ENCODE measurements at regions not wholly inside any gene's neighbourhood (a gene's known extent, or its start where the extent isn't known, plus 50 kb on each side); places are given as distances from the start of the nearest gene placed in this dataset.
"Not testable (repeated sequence)": the region's sequence is repeated elsewhere in the genome, so short reads cannot be mapped to it uniquely, and the experiment has no call there.

GRCh38 chr5:104033186-104033585 lies 470.6 kb upstream of the NUDT12 start:
- H3K27ac Mint-ChIP-seq, H3K9me3 Mint-ChIP-seq, ATAC-seq, H3K4me1 Mint-ChIP-seq, DNase-seq, H3K27me3 Mint-ChIP-seq, H3K4me3 Mint-ChIP-seq, POLR2A ChIA-PET, H3K36me3 Mint-ChIP-seq: not testable (repeated sequence)

- Mint-ChIP-seq H3K4me1 (no peaks in the 10 kb centered on the region), H3K36me3 (no peaks in the 10 kb centered on the region), H3K4me3 (no peak overlapping the region), H3K9me3 (peaks cover 0 to 27% (median 5%) of the 10 kb centered on the region in 9 donors), H3K27me3 (no peaks in the 10 kb centered on the region), H3K27ac (no peak overlapping the region)
- DNase-seq (no peak), ATAC-seq (no peak)
- POLR2A ChIA-PET, result no interaction called here
Measured at GRCh38 chr5:104024538-104024937, 461.9 kb upstream of the NUDT12 start.

DNA sequence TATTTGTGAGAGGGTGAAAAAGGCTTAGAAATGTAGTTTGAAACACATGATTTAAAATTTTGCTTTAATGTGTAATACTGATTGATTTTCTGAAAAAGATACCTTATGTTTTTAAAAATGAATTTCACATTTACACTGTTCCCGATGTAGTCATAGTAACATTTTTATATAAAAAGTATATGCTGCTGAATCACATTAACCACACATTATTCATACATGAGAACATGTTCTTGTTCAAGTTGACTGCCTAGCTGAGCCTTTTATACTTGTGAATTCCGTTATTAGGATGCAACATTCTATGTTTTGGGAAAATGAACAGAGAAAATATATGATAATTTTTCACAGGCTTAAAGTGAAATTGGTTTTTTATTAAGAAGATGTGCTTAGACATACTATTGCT lies 461.1 kb upstream of the NUDT12 start:
- POLR2A ChIA-PET, result no interaction called here
- Mint-ChIP-seq H3K4me1 (no peaks in the 10 kb centered on the region), H3K9me3 (peaks cover 0 to 35% (median 6%) of the 10 kb centered on the region in 9 donors), H3K36me3 (peaks cover 0 to 5% (median 0%) of the 10 kb centered on the region in 3 donors), H3K27me3 (no peaks in the 10 kb centered on the region), H3K27ac (no peak overlapping the region), H3K4me3 (no peak overlapping the region)
- ATAC-seq (no peak), DNase-seq (no peak)

- H3K27me3 Mint-ChIP-seq, result no peaks in the 10 kb centered on the region
- no peak overlapping the region for H3K27ac Mint-ChIP-seq
- peaks cover 0 to 43% (median 11%) of the 10 kb centered on the region in 9 donors for H3K9me3 Mint-ChIP-seq
- H3K4me1 Mint-ChIP-seq, result no peaks in the 10 kb centered on the region
- POLR2A ChIA-PET, result no interaction called here
- H3K36me3 Mint-ChIP-seq, result peaks cover 0 to 15% (median 0%) of the 10 kb centered on the region in 3 donors
- DNase-seq (no peak), ATAC-seq (no peak)
- H3K4me3 Mint-ChIP-seq, result no peak overlapping the region
Measured at GRCh38 chr5:104019956-104020355, 457.4 kb upstream of the NUDT12 start.

DNA sequence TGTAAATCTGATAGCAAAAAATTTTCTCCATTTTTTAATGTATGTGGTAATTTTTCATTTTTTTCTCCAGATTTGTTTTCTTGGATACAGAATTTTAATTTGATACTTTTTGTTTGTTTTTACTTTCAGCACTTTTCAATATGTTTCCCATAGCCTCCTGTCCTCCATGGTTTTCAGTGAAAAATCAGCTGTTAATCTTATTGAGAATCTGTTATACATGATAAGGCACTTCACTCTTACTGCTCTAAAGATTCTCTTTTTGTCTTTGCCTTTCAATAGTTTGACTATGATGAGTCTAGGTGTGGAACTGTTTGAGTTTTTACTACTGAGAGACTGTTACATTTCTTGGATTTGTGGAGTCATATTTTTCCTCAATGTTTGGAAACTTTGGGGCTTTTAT lies 455.7 kb upstream of the NUDT12 start:
- DNase-seq (no peak), ATAC-seq (no peak)
- no peaks in the 10 kb centered on the region for H3K27me3 Mint-ChIP-seq
- H3K9me3 Mint-ChIP-seq, result peaks cover 3 to 39% (median 12%) of the 10 kb centered on the region in 9 donors
- H3K4me1 Mint-ChIP-seq, result no peaks in the 10 kb centered on the region
- no peak overlapping the region for H3K4me3 Mint-ChIP-seq
- no peak overlapping the region for H3K27ac Mint-ChIP-seq
- POLR2A ChIA-PET, result no interaction called here
- peaks cover 0 to 15% (median 0%) of the 10 kb centered on the region in 3 donors for H3K36me3 Mint-ChIP-seq

DNA sequence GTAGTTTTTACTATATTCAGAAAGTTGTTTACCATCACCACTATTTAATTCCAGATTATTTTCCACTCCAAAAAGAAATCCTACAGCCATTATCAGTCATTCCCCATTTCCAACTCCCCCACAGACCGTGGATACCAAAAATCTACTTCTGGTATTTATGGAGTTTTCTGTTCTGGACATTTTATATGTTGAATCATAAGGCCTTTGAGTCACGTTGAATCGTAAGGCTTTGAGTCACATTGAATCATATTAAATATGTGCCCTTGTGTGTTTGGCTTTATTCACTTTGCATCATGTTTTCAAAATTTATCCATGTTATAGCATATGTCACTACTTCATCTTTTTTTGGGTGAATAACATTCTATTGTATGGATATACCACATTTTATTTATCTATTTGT lies 454.1 kb upstream of the NUDT12 start:
- H3K4me1 Mint-ChIP-seq, result no peaks in the 10 kb centered on the region
- peaks cover 3 to 43% (median 12%) of the 10 kb centered on the region in 9 donors for H3K9me3 Mint-ChIP-seq
- H3K27ac Mint-ChIP-seq, result no peak overlapping the region
- ATAC-seq, result no peak
- no peaks in the 10 kb centered on the region for H3K27me3 Mint-ChIP-seq
- POLR2A ChIA-PET, result no interaction called here
- no peak overlapping the region for H3K4me3 Mint-ChIP-seq
- DNase-seq, result no peak
- H3K36me3 Mint-ChIP-seq, result peaks cover 0 to 15% (median 0%) of the 10 kb centered on the region in 3 donors

DNA sequence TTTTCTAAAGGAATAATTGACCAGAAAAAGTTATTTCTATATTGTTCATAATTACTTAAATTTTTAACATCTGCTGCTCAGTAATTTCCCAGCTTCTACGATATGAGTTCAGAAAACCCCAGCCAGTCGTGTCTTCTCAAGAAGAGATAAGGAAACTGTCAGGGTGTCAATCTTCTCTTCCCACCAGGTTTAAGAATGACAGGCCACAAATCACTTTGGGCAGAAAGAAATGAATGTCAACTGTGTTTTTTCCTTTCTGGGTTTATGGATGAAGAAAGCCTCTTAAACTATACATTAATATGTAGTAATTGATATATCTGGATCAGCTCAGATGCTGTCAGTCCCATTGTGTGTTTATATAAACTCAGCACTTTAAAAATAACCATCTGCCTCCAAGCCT lies 453.2 kb upstream of the NUDT12 start:
- Mint-ChIP-seq H3K4me1 (no peaks in the 10 kb centered on the region), H3K27me3 (no peaks in the 10 kb centered on the region), H3K27ac (no peak overlapping the region), H3K36me3 (peaks cover 0 to 15% (median 0%) of the 10 kb centered on the region in 3 donors), H3K9me3 (peaks cover 3 to 47% (median 11%) of the 10 kb centered on the region in 9 donors), H3K4me3 (no peak overlapping the region)
- POLR2A ChIA-PET, result no interaction called here
- DNase-seq (no peak), ATAC-seq (no peak)

GRCh38 chr5:104002783-104003182 lies 440.2 kb upstream of the NUDT12 start:
- H3K27me3 Mint-ChIP-seq, H3K36me3 Mint-ChIP-seq, H3K4me3 Mint-ChIP-seq, H3K27ac Mint-ChIP-seq, ATAC-seq, H3K4me1 Mint-ChIP-seq, DNase-seq: not testable (repeated sequence)
- H3K9me3 Mint-ChIP-seq, result peaks cover 0 to 12% (median 4%) of the 10 kb centered on the region in 9 donors
- POLR2A ChIA-PET, result interaction anchor here (0.6 kb wide), 1 partner anchor 1899 kb away, joined by 3 read pairs; no protein-coding TSS in a partner anchor

GRCh38 chr5:104001136-104001535 lies 438.5 kb upstream of the NUDT12 start:
- H3K27ac Mint-ChIP-seq, result no peak overlapping the region

GRCh38 chr5:103993031-103993430 lies 430.4 kb upstream of the NUDT12 start:
- POLR2A ChIA-PET, result no interaction called here
- peaks cover under 1 to 26% (median 5%) of the 10 kb centered on the region in 9 donors for H3K9me3 Mint-ChIP-seq
- H3K4me1 Mint-ChIP-seq, result no peaks in the 10 kb centered on the region
- no peak overlapping the region for H3K27ac Mint-ChIP-seq
- H3K36me3 Mint-ChIP-seq, result no peaks in the 10 kb centered on the region
- no peak overlapping the region for H3K4me3 Mint-ChIP-seq
- ATAC-seq, result no peak
- no peak for DNase-seq
- no peaks in the 10 kb centered on the region for H3K27me3 Mint-ChIP-seq

More at GRCh38 chr5:104001136-104001535, 438.5 kb upstream of the NUDT12 start:
- POLR2A ChIA-PET, result no interaction called here
- no peaks in the 10 kb centered on the region for H3K36me3 Mint-ChIP-seq
- H3K27me3 Mint-ChIP-seq, result no peaks in the 10 kb centered on the region
- no peaks in the 10 kb centered on the region for H3K4me1 Mint-ChIP-seq
- ATAC-seq, result no peak
- no peak for DNase-seq
- no peak overlapping the region for H3K4me3 Mint-ChIP-seq
- peaks cover 0 to 11% (median 3%) of the 10 kb centered on the region in 9 donors for H3K9me3 Mint-ChIP-seq

- no peak overlapping the region for H3K4me3 Mint-ChIP-seq
- POLR2A ChIA-PET, result no interaction called here
- H3K27ac Mint-ChIP-seq, result no peak overlapping the region
- no peak for ATAC-seq
- no peaks in the 10 kb centered on the region for H3K27me3 Mint-ChIP-seq
- DNase-seq, result no peak
- H3K9me3 Mint-ChIP-seq, result peaks cover 2 to 12% (median 7%) of the 10 kb centered on the region in 9 donors
- no peaks in the 10 kb centered on the region for H3K36me3 Mint-ChIP-seq
- H3K4me1 Mint-ChIP-seq, result no peaks in the 10 kb centered on the region
Measured at GRCh38 chr5:103990064-103990463, 427.5 kb upstream of the NUDT12 start.

GRCh38 chr5:103981592-103981991 lies 419.0 kb upstream of the NUDT12 start:
- Mint-ChIP-seq H3K27ac (no peak overlapping the region), H3K27me3 (no peaks in the 10 kb centered on the region), H3K36me3 (no peaks in the 10 kb centered on the region), H3K4me1 (no peaks in the 10 kb centered on the region), H3K4me3 (no peak overlapping the region), H3K9me3 (peaks cover 0 to 12% (median 0%) of the 10 kb centered on the region in 9 donors)
- POLR2A ChIA-PET, result no interaction called here
- ATAC-seq (no peak), DNase-seq (no peak)

GRCh38 chr5:103973669-103974068 lies 411.1 kb upstream of the NUDT12 start:
- Mint-ChIP-seq H3K27me3 (no peaks in the 10 kb centered on the region), H3K9me3 (peaks cover 0 to 39% (median 21%) of the 10 kb centered on the region in 9 donors), H3K36me3 (no peaks in the 10 kb centered on the region), H3K4me1 (no peaks in the 10 kb centered on the region), H3K27ac (no peak overlapping the region), H3K4me3 (no peak overlapping the region)
- ATAC-seq (no peak), DNase-seq (no peak)
- POLR2A ChIA-PET, result no interaction called here

DNA sequence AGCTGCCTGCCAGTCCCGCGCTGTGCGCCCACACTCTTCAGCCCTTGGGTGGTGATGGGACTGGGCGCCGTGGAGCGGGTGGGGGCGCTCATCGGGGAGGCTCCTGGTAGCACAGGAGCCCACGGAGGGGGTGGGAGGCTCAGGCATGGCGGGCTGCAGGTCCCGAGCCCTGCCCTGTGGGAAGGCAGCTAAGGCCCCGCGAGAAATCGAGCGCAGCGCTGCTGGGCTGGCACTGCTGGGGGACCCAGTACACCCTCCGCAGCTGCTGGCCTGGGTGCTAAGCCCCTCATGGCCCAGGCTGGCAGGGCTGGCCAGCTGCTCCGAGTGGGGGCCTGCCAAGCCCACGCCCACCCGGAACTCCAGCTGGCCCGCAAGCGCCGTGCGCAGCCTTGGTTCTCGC lies 403.7 kb upstream of the NUDT12 start:
- Mint-ChIP-seq H3K36me3 (peaks cover 0 to 13% (median 0%) of the 10 kb centered on the region in 3 donors), H3K9me3 (peaks cover 9 to 46% (median 18%) of the 10 kb centered on the region in 9 donors)
- DNase-seq, POLR2A ChIA-PET, H3K4me1 Mint-ChIP-seq, H3K27ac Mint-ChIP-seq, ATAC-seq, H3K27me3 Mint-ChIP-seq, H3K4me3 Mint-ChIP-seq: not testable (repeated sequence)

Measured in naive thymus-derived CD8-positive, alpha-beta T cell (primary cell).